CD4-positive, alpha-beta T cell (primary cell): ENCODE measurements at regions not wholly inside any gene's neighbourhood (a gene's known extent, or its start where the extent isn't known, plus 50 kb on each side); places are given as distances from the start of the nearest gene placed in this dataset.

Experiments used
- ATAC-seq: fragments of 200-7000 bp; cut with Tn5 transposase; one replicate; pipeline ENCODE4 v1.10.0; 2022; ENCODE audit warnings: mild to moderate bottlenecking; ENCODE audit not compliant: poor library complexity
- CTCF ChIA-PET: fragments of 350-600 bp; sonication (Branson Sonifier 250); formaldehyde crosslinking; loops from one replicate; lab custom pipeline; 2021; ENCODE audit warnings: antibody characterized with exemption, inconsistent platforms; lab: Charles Lee
- POLR2A ChIA-PET: fragments of 350-600 bp; sonication (Branson Sonifier 250); formaldehyde crosslinking; loops from one replicate; lab custom pipeline; 2021; ENCODE audit warnings: antibody characterized with exemption, inconsistent platforms; lab: Charles Lee
- DNase-seq, 14 experiments: peaks; one replicate each; pipeline ENCODE4 v3.0.0-alpha.2; 2013 to 2020; ENCODE audit warnings: mixed read lengths in 2 of 14
- H3K27ac ChIP-seq, 2 donors: one replicate each; pipeline versions ENCODE4 v1.5.1 to v1.7.0; 2013; ENCODE audit warnings: low read length in 2 of 2, low read depth in 1 of 2, mild to moderate bottlenecking in 1 of 2
- H3K27me3 ChIP-seq, 2 experiments: 1 replicate in 1 of 2; 2 replicates in 1 of 2; pipeline versions ENCODE4 v1.6.1 to v1.7.0; 2013; ENCODE audit warnings: low read length in 2 of 2, control low read depth in 1 of 2, mild to moderate bottlenecking in 1 of 2, moderate library complexity in 1 of 2; ENCODE audit not compliant: insufficient read depth in 2 of 2, control insufficient read depth in 1 of 2
- H3K36me3 ChIP-seq: one replicate; pipeline ENCODE4 v1.6.1; 2013; ENCODE audit warnings: low read length, control low read depth; ENCODE audit not compliant: insufficient read depth
- H3K4me1 ChIP-seq: one replicate; pipeline ENCODE4 v1.6.1; 2013; ENCODE audit warnings: low read length, control low read depth; ENCODE audit not compliant: insufficient read depth
- H3K4me3 ChIP-seq: one replicate; pipeline ENCODE4 v1.5.1; 2013; ENCODE audit warnings: mild to moderate bottlenecking, low read length, moderate library complexity
- H3K9me3 ChIP-seq, 2 experiments: 1 replicate in 1 of 2; 2 replicates in 1 of 2; pipeline versions ENCODE4 v1.6.1 to v1.7.0; 2013; ENCODE audit warnings: low read length in 2 of 2, mild to moderate bottlenecking in 2 of 2, control low read depth in 1 of 2, moderate library complexity in 1 of 2; ENCODE audit not compliant: control insufficient read depth in 1 of 2, insufficient read depth in 1 of 2
- H3K27ac Mint-ChIP-seq: one replicate; pipeline ENCODE4 v1.8.0; 2020; ENCODE audit warnings: mixed read lengths
- H3K27me3 Mint-ChIP-seq: one replicate; pipeline ENCODE4 v1.8.0; 2021; ENCODE audit warnings: mixed read lengths
- H3K36me3 Mint-ChIP-seq: one replicate; pipeline ENCODE4 v1.8.0; 2021; ENCODE audit warnings: low read depth, mixed read lengths
- H3K4me1 Mint-ChIP-seq: one replicate; pipeline ENCODE4 v1.8.0; 2021; ENCODE audit warnings: low read depth, mixed read lengths
- H3K4me3 Mint-ChIP-seq: one replicate; pipeline ENCODE4 v1.8.0; 2020; ENCODE audit warnings: mild to moderate bottlenecking, mixed read lengths
- H3K9me3 Mint-ChIP-seq: one replicate; pipeline ENCODE4 v1.8.0; 2020; ENCODE audit warnings: mixed read lengths
- intact Hi-C, 2 experiments: fragments of 100-400 bp; cut with DNase I in 1 of 2; cut with micrococcal nuclease in 1 of 2; formaldehyde crosslinking; loops; one replicate each; pipeline versions ENCODE4 v1.15.1 to v1.9.0; 2023 to 2025; cut with DNase I, micrococcal nuclease
- TF ChIP-seq, protein P1 (sequence below): fragments of 200-600 bp; IDR thresholded peaks from one replicate; pipeline ENCODE4 v1.8.0; 2022; ENCODE audit warnings: antibody characterized with exemption, mild to moderate bottlenecking

DNA sequence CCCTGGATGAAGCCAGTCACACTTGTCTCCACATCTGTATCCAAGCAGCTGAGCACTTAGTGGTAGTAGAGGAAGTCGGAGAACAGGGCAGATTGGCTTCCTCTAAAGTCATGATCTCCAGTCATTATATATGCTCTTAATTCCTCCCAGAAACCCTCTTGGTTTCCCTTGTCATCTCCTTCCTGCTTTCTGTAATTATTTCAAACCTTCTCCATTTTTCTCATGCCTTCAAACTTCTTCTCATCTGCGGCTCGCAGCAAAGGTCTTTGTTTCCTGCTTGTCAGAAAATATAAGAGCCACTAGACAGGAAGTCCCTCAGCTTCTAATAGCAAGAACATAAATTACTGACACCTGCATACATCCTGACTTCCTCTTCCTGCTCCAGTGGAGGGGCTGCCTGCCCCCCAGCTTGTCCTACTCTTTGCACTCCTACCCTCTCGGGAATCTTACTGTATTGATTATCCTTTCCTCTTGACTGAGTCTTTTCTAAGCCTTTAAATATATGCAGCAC is 124.6 kb upstream of the NGF start:
- Histone ChIP-seq H3K9me3 (no peaks in the 10 kb centered on the region), H3K27ac (no peak overlapping the region), H3K4me1 (peaks cover 4% of the 10 kb centered on the region), H3K27me3 (peaks cover 0 to 2% of the 10 kb centered on the region in 2 experiments), H3K36me3 (no peaks in the 10 kb centered on the region), H3K4me3 (no peak overlapping the region)
- Mint-ChIP-seq H3K27me3 (no peaks in the 10 kb centered on the region), H3K36me3 (no peaks in the 10 kb centered on the region), H3K4me3 (no peak overlapping the region), H3K4me1 (no peaks in the 10 kb centered on the region), H3K27ac (no peak overlapping the region), H3K9me3 (no peaks in the 10 kb centered on the region)
- ATAC-seq (no peak), DNase-seq (no peak)
- intact Hi-C loops, result no loop called here
- CTCF ChIA-PET, result no interaction called here
- POLR2A ChIA-PET, result no interaction called here
- TF ChIP-seq, protein P1, sequence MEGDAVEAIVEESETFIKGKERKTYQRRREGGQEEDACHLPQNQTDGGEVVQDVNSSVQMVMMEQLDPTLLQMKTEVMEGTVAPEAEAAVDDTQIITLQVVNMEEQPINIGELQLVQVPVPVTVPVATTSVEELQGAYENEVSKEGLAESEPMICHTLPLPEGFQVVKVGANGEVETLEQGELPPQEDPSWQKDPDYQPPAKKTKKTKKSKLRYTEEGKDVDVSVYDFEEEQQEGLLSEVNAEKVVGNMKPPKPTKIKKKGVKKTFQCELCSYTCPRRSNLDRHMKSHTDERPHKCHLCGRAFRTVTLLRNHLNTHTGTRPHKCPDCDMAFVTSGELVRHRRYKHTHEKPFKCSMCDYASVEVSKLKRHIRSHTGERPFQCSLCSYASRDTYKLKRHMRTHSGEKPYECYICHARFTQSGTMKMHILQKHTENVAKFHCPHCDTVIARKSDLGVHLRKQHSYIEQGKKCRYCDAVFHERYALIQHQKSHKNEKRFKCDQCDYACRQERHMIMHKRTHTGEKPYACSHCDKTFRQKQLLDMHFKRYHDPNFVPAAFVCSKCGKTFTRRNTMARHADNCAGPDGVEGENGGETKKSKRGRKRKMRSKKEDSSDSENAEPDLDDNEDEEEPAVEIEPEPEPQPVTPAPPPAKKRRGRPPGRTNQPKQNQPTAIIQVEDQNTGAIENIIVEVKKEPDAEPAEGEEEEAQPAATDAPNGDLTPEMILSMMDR, result no peak

DNA sequence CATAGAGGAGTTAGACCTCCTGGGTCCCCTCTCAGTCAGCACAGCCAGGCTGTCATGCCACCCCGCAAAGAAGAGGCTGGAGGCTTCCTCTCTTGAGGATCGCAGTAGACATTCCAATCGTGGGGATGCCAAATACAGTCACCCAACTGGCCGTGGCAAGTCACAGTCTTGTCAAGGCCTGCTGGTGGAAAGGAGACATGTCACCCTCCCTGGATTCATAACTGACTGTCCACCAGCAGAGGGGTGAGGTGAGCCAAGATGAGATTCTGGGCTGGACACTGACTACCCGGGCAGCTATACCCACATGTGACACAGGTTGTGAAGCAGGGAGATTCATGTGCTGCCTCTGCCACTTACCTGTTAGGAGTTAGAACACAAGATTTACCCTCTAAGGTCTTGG is 123.5 kb upstream of the NGF start:
- ATAC-seq, result no peak
- TF ChIP-seq, protein P1, result no peak
- H3K4me1 ChIP-seq, result peaks cover 4% of the 10 kb centered on the region
- ChIA-PET POLR2A (no interaction called here), CTCF (no interaction called here)
- peaks cover 0 to 2% of the 10 kb centered on the region in 2 experiments for H3K27me3 ChIP-seq
- Mint-ChIP-seq H3K27ac (no peak overlapping the region), H3K4me3 (no peak overlapping the region), H3K36me3 (no peaks in the 10 kb centered on the region), H3K27me3 (no peaks in the 10 kb centered on the region), H3K9me3 (no peaks in the 10 kb centered on the region), H3K4me1 (no peaks in the 10 kb centered on the region)
- H3K36me3 ChIP-seq, result no peaks in the 10 kb centered on the region
- intact Hi-C loops, result no loop called here
- no peak for DNase-seq
- H3K9me3 ChIP-seq, result no peaks in the 10 kb centered on the region
- no peak overlapping the region for H3K27ac ChIP-seq
- no peak overlapping the region for H3K4me3 ChIP-seq

DNA sequence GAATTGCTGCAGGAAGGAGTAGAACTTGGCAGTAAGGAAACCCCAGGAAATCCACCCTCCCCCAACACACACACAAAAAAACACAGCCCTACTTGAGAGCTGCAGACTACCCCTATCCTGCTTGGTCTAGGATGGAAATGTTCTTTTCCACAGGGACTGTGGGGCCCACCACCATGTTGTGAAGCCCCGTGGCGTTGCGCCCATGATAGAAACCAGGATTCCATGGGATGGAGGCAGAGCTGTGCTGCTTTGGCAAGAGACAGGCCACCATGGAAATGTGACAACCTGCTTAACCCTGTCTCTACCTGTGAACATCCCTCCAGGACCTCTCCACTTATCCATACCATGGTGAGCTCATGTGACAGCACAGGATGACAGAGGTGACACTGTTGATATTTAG is 121.1 kb upstream of the NGF start:
- Mint-ChIP-seq H3K27me3 (no peaks in the 10 kb centered on the region), H3K36me3 (no peaks in the 10 kb centered on the region), H3K4me3 (no peak overlapping the region), H3K27ac (no peak overlapping the region), H3K4me1 (no peaks in the 10 kb centered on the region), H3K9me3 (no peaks in the 10 kb centered on the region)
- DNase-seq, result no peak
- ChIA-PET POLR2A (no interaction called here), CTCF (no interaction called here)
- peaks cover 4% of the 10 kb centered on the region for H3K4me1 ChIP-seq
- H3K36me3 ChIP-seq, result no peaks in the 10 kb centered on the region
- TF ChIP-seq, protein P1, result no peak
- no peak for ATAC-seq
- intact Hi-C loops, result no loop called here
- H3K9me3 ChIP-seq, result no peaks in the 10 kb centered on the region
- H3K27me3 ChIP-seq, result peaks cover 0 to 2% of the 10 kb centered on the region in 2 experiments
- H3K27ac ChIP-seq, result no peak overlapping the region
- H3K4me3 ChIP-seq, result no peak overlapping the region
